ENCODE measurements at regions not wholly inside any gene's neighbourhood (a gene's known extent, or its start where the extent isn't known, plus 50 kb on each side); places are given as distances from the start of the nearest gene placed in this dataset.

- TF ChIP-seq YY1 (IDR thresholded peaks at IDR 0.05; ENCODE audit: extremely low read depth, insufficient replicate concordance, low read depth, low read length) (no peak), EZH2phosphoT487 (IDR thresholded peaks at IDR 0.05; ENCODE audit: borderline replicate concordance) (no peak), ZNF274 (IDR thresholded peaks at IDR 0.05; ENCODE audit: low read depth, low read length) (no peak), SP1 (IDR thresholded peaks at IDR 0.05; ENCODE audit: low read depth) (no peak), ATF3 (IDR thresholded peaks at IDR 0.05) (no peak), ZFX (IDR thresholded peaks at IDR 0.05) (no peak), ZBTB33 (IDR thresholded peaks at IDR 0.05; ENCODE audit: extremely low read depth, insufficient replicate concordance, low read length) (no peak), FOSL1 (IDR thresholded peaks at IDR 0.05; ENCODE audit: low read depth) (no peak)
- Histone ChIP-seq H3K9ac (ENCODE audit: low read length) (no peak overlapping the region), H3K9me2 (ENCODE audit: insufficient read depth) (no peaks in the 10 kb centered on the region), H3K27ac (ENCODE audit: low read depth, low read length) (no peak overlapping the region), H3K4me3 (replicated peaks in 1 of 2; ENCODE audit: low read depth in 1 of 2, low read length in 2 of 2) (no peak overlapping the region), H3K4me1 (ENCODE audit: control insufficient read depth in 1 of 2, insufficient read depth in 2 of 2, low read length in 2 of 2) (no peaks in the 10 kb centered on the region), H3K4me2 (ENCODE audit: low read length) (no peak overlapping the region), H3K27me3 (ENCODE audit: insufficient read depth, low read length) (no peaks in the 10 kb centered on the region), H4K20me1 (ENCODE audit: insufficient read depth) (no peaks in the 10 kb centered on the region; the same call in 1 of the 2 replicates), H3K36me3 (ENCODE audit: control insufficient read depth in 1 of 2, insufficient read depth in 2 of 2, low read length in 2 of 2) (no peaks in the 10 kb centered on the region), H2AFZ (ENCODE audit: low read depth, low read length, poor library complexity, severe bottlenecking) (no peak overlapping the region), H3K9me3 (ENCODE audit: control insufficient read depth in 1 of 2, insufficient read depth in 1 of 2, low read depth in 1 of 2, low read length in 2 of 2) (peaks cover 17 to 23% of the 10 kb centered on the region in 2 experiments), H3K79me2 (ENCODE audit: insufficient read depth, low read length) (no peaks in the 10 kb centered on the region)
- ATAC-seq, result no peak
- no TSS peak for BruUV-seq (replicated peaks)
- CTCF ChIA-PET, result no interaction called here
- RAD21 ChIA-PET (ENCODE audit: low non-redundant PET in 1 of 2, low total read pairs in 2 of 2, uncharacterized antibody in 2 of 2, unreplicated experiment in 2 of 2), result no interaction called here
- intact Hi-C loops (cut with micrococcal nuclease), result no loop called here
- POLR2A ChIA-PET, result no interaction called here
- no peak for DNase-seq (ENCODE audit: low read depth, low spot score)
Observed at GRCh38 chr22:34255042-34255441, 334.8 kb upstream of the LARGE1 start.

- CTCF ChIA-PET, result no interaction called here
- TF ChIP-seq JUND (IDR thresholded peaks at IDR 0.05), result no peak
- TF ChIP-seq POLR2A (IDR thresholded peaks at IDR 0.05; ENCODE audit: borderline replicate concordance, extremely low read depth, insufficient read depth, insufficient read length), result no peak
- no peak for TF ChIP-seq ATF3 (IDR thresholded peaks at IDR 0.05)
- RAD21 ChIA-PET (ENCODE audit: low non-redundant PET in 1 of 2, low total read pairs in 2 of 2, uncharacterized antibody in 2 of 2, unreplicated experiment in 2 of 2), result no interaction called here
- Histone ChIP-seq H2AFZ (ENCODE audit: low read depth, low read length, poor library complexity, severe bottlenecking) (no peak overlapping the region), H3K4me2 (ENCODE audit: low read length) (no peak overlapping the region), H3K36me3 (ENCODE audit: control insufficient read depth in 1 of 2, insufficient read depth in 2 of 2, low read length in 2 of 2) (no peaks in the 10 kb centered on the region), H3K9me3 (ENCODE audit: control insufficient read depth in 1 of 2, insufficient read depth in 1 of 2, low read depth in 1 of 2, low read length in 2 of 2) (peaks cover 18 to 30% of the 10 kb centered on the region in 2 experiments; a peak in 2 of 4 replicates), H3K9ac (ENCODE audit: low read length) (no peak overlapping the region), H3K27ac (ENCODE audit: low read depth, low read length) (no peak overlapping the region), H3K4me1 (ENCODE audit: control insufficient read depth in 1 of 2, insufficient read depth in 2 of 2, low read length in 2 of 2) (no peaks in the 10 kb centered on the region), H3K27me3 (ENCODE audit: insufficient read depth, low read length) (no peaks in the 10 kb centered on the region), H3K79me2 (ENCODE audit: insufficient read depth, low read length) (no peaks in the 10 kb centered on the region), H3K4me3 (replicated peaks in 1 of 2; ENCODE audit: low read depth in 1 of 2, low read length in 2 of 2) (no peak overlapping the region), H4K20me1 (ENCODE audit: insufficient read depth) (no peaks in the 10 kb centered on the region), H3K9me2 (ENCODE audit: insufficient read depth) (no peaks in the 10 kb centered on the region)
- DNase-seq (ENCODE audit: low read depth, low spot score), result no peak
- no peak for ATAC-seq
- POLR2A ChIA-PET, result no interaction called here
- intact Hi-C loops (cut with micrococcal nuclease), result no loop called here
- no TSS peak for BruUV-seq (replicated peaks)
Observed at GRCh38 chr22:34278121-34278520, 357.8 kb upstream of the LARGE1 start.
